OCI-LY3 (cell line): ENCODE measurements at regions not wholly inside any gene's neighbourhood (a gene's known extent, or its start where the extent isn't known, plus 50 kb on each side); places are given as distances from the start of the nearest gene placed in this dataset.

ENCODE experiments used
- EZH2phosphoT487 ChIP-seq: fragments of 200-600 bp; shearing (Covaris generic); IDR thresholded peaks from 2 replicates; pipeline ENCODE4 v1.6.1; 2018; ENCODE audit warnings: antibody characterized with exemption, mixed run types, low read depth
- TF ChIP-seq, protein P1 (sequence below): fragments of 200-600, 300-600 bp; sonication (generic); IDR thresholded peaks from 2 replicates; pipeline ENCODE4 v1.5.1; 2014; ENCODE audit warnings: antibody characterized with exemption, low read length, low read depth

GRCh38 chr5:73330613-73331012 is 118.0 kb downstream of the FOXD1 start:
- TF ChIP-seq, protein P1, sequence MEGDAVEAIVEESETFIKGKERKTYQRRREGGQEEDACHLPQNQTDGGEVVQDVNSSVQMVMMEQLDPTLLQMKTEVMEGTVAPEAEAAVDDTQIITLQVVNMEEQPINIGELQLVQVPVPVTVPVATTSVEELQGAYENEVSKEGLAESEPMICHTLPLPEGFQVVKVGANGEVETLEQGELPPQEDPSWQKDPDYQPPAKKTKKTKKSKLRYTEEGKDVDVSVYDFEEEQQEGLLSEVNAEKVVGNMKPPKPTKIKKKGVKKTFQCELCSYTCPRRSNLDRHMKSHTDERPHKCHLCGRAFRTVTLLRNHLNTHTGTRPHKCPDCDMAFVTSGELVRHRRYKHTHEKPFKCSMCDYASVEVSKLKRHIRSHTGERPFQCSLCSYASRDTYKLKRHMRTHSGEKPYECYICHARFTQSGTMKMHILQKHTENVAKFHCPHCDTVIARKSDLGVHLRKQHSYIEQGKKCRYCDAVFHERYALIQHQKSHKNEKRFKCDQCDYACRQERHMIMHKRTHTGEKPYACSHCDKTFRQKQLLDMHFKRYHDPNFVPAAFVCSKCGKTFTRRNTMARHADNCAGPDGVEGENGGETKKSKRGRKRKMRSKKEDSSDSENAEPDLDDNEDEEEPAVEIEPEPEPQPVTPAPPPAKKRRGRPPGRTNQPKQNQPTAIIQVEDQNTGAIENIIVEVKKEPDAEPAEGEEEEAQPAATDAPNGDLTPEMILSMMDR: no peak
- no peak for TF ChIP-seq EZH2phosphoT487
